GM18907 (cell line): ENCODE measurements at regions not wholly inside any gene's neighbourhood (a gene's known extent, or its start where the extent isn't known, plus 50 kb on each side); places are given as distances from the start of the nearest gene placed in this dataset.

ENCODE experiments used
- ATAC-seq: cut with Tn5 transposase; IDR thresholded peaks from one replicate; pipeline ENCODE4 v1.9.1; 2021; ENCODE audit warnings: mild to moderate bottlenecking, moderate library complexity; ENCODE audit not compliant: unreplicated experiment

GRCh38 chr21:16011719-16012118 lies 281.9 kb downstream of the USP25 start:
- no peak for ATAC-seq

GRCh38 chr21:16013570-16013969 lies 283.8 kb downstream of the USP25 start:
- no peak for ATAC-seq

- no peak for ATAC-seq
These were observed 291.1 kb downstream of the USP25 start for GRCh38 chr21:16020878-16021277.

- no peak for ATAC-seq
These were observed 292.3 kb downstream of the USP25 start for GRCh38 chr21:16022116-16022515.

GRCh38 chr21:16022921-16023320 lies 293.1 kb downstream of the USP25 start:
- ATAC-seq, result no peak

- no peak for ATAC-seq
These were observed 298.4 kb downstream of the USP25 start for GRCh38 chr21:16028142-16028541.

GRCh38 chr21:16028941-16029464 lies 299.2 kb downstream of the USP25 start:
- no peak for ATAC-seq

GRCh38 chr21:16033193-16033592 lies 303.4 kb downstream of the USP25 start:
- no peak for ATAC-seq

- ATAC-seq, result no peak
These were observed 304.8 kb downstream of the USP25 start for GRCh38 chr21:16034446-16035190.

- no peak for ATAC-seq
These were observed 307.7 kb downstream of the USP25 start for GRCh38 chr21:16037421-16037955.

GRCh38 chr21:16040601-16041000 lies 310.8 kb downstream of the USP25 start:
- no peak for ATAC-seq

- ATAC-seq, result no peak
These were observed 314.9 kb downstream of the USP25 start for GRCh38 chr21:16044676-16045075.

- ATAC-seq, result no peak
These were observed 317.0 kb downstream of the USP25 start for GRCh38 chr21:16046656-16047330.

- ATAC-seq, result no peak
These were observed 318.1 kb downstream of the USP25 start for GRCh38 chr21:16047904-16048303.

GRCh38 chr21:16055014-16055413 lies 325.2 kb downstream of the USP25 start:
- no peak for ATAC-seq

GRCh38 chr21:16058896-16059295 lies 329.1 kb downstream of the USP25 start:
- no peak for ATAC-seq

GRCh38 chr21:16059981-16060380 lies 330.2 kb downstream of the USP25 start:
- ATAC-seq, result no peak

GRCh38 chr21:16061194-16061593 lies 331.4 kb downstream of the USP25 start:
- no peak for ATAC-seq

GRCh38 chr21:16069178-16070112 lies 339.7 kb downstream of the USP25 start:
- ATAC-seq, result no peak

- no peak for ATAC-seq
These were observed 340.4 kb downstream of the USP25 start for GRCh38 chr21:16070207-16070651.

- no peak for ATAC-seq
These were observed 341.3 kb downstream of the USP25 start for GRCh38 chr21:16071092-16071491.
